CD4-positive, alpha-beta memory T cell (primary cell): ENCODE measurements at regions not wholly inside any gene's neighbourhood (a gene's known extent, or its start where the extent isn't known, plus 50 kb on each side); places are given as distances from the start of the nearest gene placed in this dataset.

Experiments used
- CTCF ChIA-PET: fragments of 350-600 bp; sonication (Branson Sonifier 250); formaldehyde crosslinking; loops from one replicate; lab custom pipeline; 2021; ENCODE audit warnings: inconsistent platforms; ENCODE audit not compliant: partially characterized antibody; lab: Charles Lee
- POLR2A ChIA-PET: fragments of 350-600 bp; sonication (Branson Sonifier 250); formaldehyde crosslinking; loops from one replicate; lab custom pipeline; 2021; ENCODE audit not compliant: partially characterized antibody; lab: Charles Lee
- DNase-seq, 5 donors: peaks; one replicate each; pipeline versions ENCODE4 v3.0.0 to v3.0.0-alpha.2; 2020 to 2022; ENCODE audit warnings: mixed read lengths in 1 of 5
- H3K27ac ChIP-seq: one replicate; pipeline ENCODE4 v1.7.0; 2013; ENCODE audit warnings: low read depth, low read length
- H3K27me3 ChIP-seq: 2 replicates; pipeline ENCODE4 v1.7.0; 2013; ENCODE audit warnings: mild to moderate bottlenecking, low read length, moderate library complexity; ENCODE audit not compliant: insufficient read depth
- H3K36me3 ChIP-seq: 2 replicates; pipeline ENCODE4 v1.7.0; 2013; ENCODE audit warnings: mild to moderate bottlenecking, low read length, moderate library complexity; ENCODE audit not compliant: insufficient read depth
- H3K4me1 ChIP-seq: 2 replicates; pipeline ENCODE4 v1.7.0; 2013; ENCODE audit warnings: mild to moderate bottlenecking, low read length, moderate library complexity; ENCODE audit not compliant: insufficient read depth
- H3K4me3 ChIP-seq, 2 donors: one replicate each; pipeline ENCODE4 v1.7.0; 2013; ENCODE audit warnings: low read length in 2 of 2, mild to moderate bottlenecking in 1 of 2
- H3K9me3 ChIP-seq, 2 donors: one replicate each; pipeline ENCODE4 v1.7.0; 2013; ENCODE audit warnings: low read length in 2 of 2, control low read depth in 1 of 2; ENCODE audit not compliant: control insufficient read depth in 1 of 2
- H3K27ac Mint-ChIP-seq, 7 donors: one replicate each; pipeline ENCODE4 v1.8.0; 2020 to 2021; ENCODE audit warnings: mixed read lengths in 7 of 7, mild to moderate bottlenecking in 6 of 7, inconsistent platforms in 3 of 7, moderate library complexity in 3 of 7
- H3K27me3 Mint-ChIP-seq, 2 donors: one replicate each; pipeline ENCODE4 v1.8.0; 2020 to 2021; ENCODE audit warnings: mixed read lengths in 2 of 2
- H3K36me3 Mint-ChIP-seq, 2 donors: one replicate each; pipeline ENCODE4 v1.8.0; 2020 to 2021; ENCODE audit warnings: mixed read lengths in 2 of 2, inconsistent platforms in 1 of 2, mild to moderate bottlenecking in 1 of 2
- H3K4me1 Mint-ChIP-seq, 4 donors: one replicate each; pipeline ENCODE4 v1.8.0; 2020 to 2021; ENCODE audit warnings: mixed read lengths in 4 of 4, mild to moderate bottlenecking in 1 of 4
- H3K4me3 Mint-ChIP-seq, 8 donors: one replicate each; pipeline ENCODE4 v1.8.0; 2020 to 2021; ENCODE audit warnings: mixed read lengths in 8 of 8, mild to moderate bottlenecking in 7 of 8, moderate library complexity in 6 of 8, inconsistent platforms in 3 of 8
- H3K9me3 Mint-ChIP-seq, 8 donors: one replicate each; pipeline ENCODE4 v1.8.0; 2020 to 2021; ENCODE audit warnings: mixed read lengths in 8 of 8, mild to moderate bottlenecking in 5 of 8, inconsistent platforms in 3 of 8, moderate library complexity in 1 of 8
- intact Hi-C: fragments of 100-400 bp; cut with micrococcal nuclease; formaldehyde crosslinking; loops from one replicate; pipeline ENCODE4 v1.15.1; 2023

GRCh38 chr16:54525104-54525503 lies 238.5 kb upstream of the IRX3 start:
- no peak for DNase-seq
- Histone ChIP-seq H3K27me3 (no peaks in the 10 kb centered on the region), H3K36me3 (no peaks in the 10 kb centered on the region), H3K4me1 (no peaks in the 10 kb centered on the region), H3K9me3 (no peaks in the 10 kb centered on the region), H3K4me3 (no peak overlapping the region), H3K27ac (no peak overlapping the region)
- H3K36me3 Mint-ChIP-seq: no peaks in the 10 kb centered on the region
- no peak overlapping the region for H3K27ac Mint-ChIP-seq
- ChIA-PET POLR2A (no interaction called here), CTCF (no interaction called here)
- peaks cover 0 to 16% (median 8%) of the 10 kb centered on the region in 8 donors for H3K9me3 Mint-ChIP-seq
- peaks cover 2% of the 10 kb centered on the region in 2 donors for H3K27me3 Mint-ChIP-seq
- intact Hi-C loops: no loop called here
- H3K4me1 Mint-ChIP-seq: no peaks in the 10 kb centered on the region
- no peak overlapping the region for H3K4me3 Mint-ChIP-seq

DNA sequence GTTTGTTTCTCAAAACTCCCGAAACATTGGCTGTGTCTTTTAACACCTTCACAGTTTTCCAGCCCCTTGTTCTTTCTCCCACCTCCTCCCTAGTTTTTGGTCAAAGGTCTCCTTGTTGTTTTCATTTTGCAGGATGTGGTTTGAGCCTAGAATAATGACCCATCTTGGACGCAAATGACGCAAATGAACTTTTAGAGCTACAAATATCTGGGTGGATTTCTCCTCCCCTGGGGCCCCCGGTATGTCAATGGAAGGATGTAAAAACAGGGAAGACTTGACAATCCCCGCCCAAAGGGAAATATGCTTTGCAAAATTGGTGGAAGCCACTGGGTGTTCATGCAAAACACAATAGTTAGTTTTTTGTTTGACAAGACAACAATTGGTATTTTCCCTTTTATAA lies 236.0 kb upstream of the IRX3 start:
- Histone ChIP-seq H3K4me3 (no peak overlapping the region), H3K27ac (no peak overlapping the region), H3K36me3 (no peaks in the 10 kb centered on the region), H3K4me1 (no peaks in the 10 kb centered on the region), H3K9me3 (no peaks in the 10 kb centered on the region), H3K27me3 (no peaks in the 10 kb centered on the region)
- CTCF ChIA-PET: interaction anchor here (0.7 kb wide), 1 partner anchor 12 kb away, joined by 3 read pairs; no protein-coding TSS in a partner anchor
- POLR2A ChIA-PET: no interaction called here
- intact Hi-C loops: no loop called here
- Mint-ChIP-seq H3K9me3 (peaks cover 0 to 21% (median 6%) of the 10 kb centered on the region in 8 donors), H3K27me3 (peaks cover 2% of the 10 kb centered on the region in 2 donors), H3K4me3 (no peak overlapping the region), H3K27ac (no peak overlapping the region), H3K4me1 (no peaks in the 10 kb centered on the region), H3K36me3 (no peaks in the 10 kb centered on the region)
- no peak for DNase-seq

DNA sequence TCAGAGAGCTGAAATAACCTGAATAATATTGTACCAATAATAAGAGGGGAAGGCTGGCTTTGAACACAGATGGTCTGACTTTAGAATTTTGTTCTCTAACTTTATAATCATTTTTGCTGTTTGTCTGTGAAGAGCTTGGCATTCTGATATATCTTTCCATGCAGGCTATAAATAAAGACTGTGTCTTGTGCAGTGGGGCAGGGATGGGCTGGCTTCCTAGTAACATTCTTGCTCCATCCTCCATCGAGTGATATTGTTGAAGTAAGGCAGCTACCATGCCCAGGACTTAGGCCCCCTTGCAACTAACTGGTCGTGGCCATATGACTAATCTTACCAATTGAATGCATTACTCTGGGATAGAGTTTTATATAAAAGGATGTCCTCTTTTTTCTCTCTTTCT lies 234.7 kb upstream of the IRX3 start:
- Histone ChIP-seq H3K9me3 (no peaks in the 10 kb centered on the region), H3K4me1 (no peaks in the 10 kb centered on the region), H3K27me3 (no peaks in the 10 kb centered on the region), H3K36me3 (no peaks in the 10 kb centered on the region), H3K27ac (no peak overlapping the region), H3K4me3 (no peak overlapping the region)
- Mint-ChIP-seq H3K36me3 (no peaks in the 10 kb centered on the region), H3K4me1 (no peaks in the 10 kb centered on the region), H3K27me3 (peaks cover 2% of the 10 kb centered on the region in 2 donors), H3K27ac (no peak overlapping the region), H3K9me3 (peaks cover 0 to 16% (median 4%) of the 10 kb centered on the region in 8 donors), H3K4me3 (no peak overlapping the region)
- intact Hi-C loops: no loop called here
- DNase-seq: no peak
- CTCF ChIA-PET: no interaction called here
- POLR2A ChIA-PET: no interaction called here

GRCh38 chr16:54519161-54519695 lies 232.6 kb upstream of the IRX3 start:
- Mint-ChIP-seq H3K36me3 (no peaks in the 10 kb centered on the region), H3K4me3 (no peak overlapping the region), H3K27ac (no peak overlapping the region), H3K4me1 (no peaks in the 10 kb centered on the region), H3K9me3 (peaks cover 0 to 8% (median 2%) of the 10 kb centered on the region in 8 donors), H3K27me3 (peaks cover 0 to 2% of the 10 kb centered on the region in 2 donors)
- Histone ChIP-seq H3K4me3 (no peak overlapping the region), H3K4me1 (no peaks in the 10 kb centered on the region), H3K36me3 (no peaks in the 10 kb centered on the region), H3K27me3 (no peaks in the 10 kb centered on the region), H3K27ac (no peak overlapping the region), H3K9me3 (no peaks in the 10 kb centered on the region)
- POLR2A ChIA-PET: no interaction called here
- CTCF ChIA-PET: no interaction called here
- DNase-seq: no peak
- intact Hi-C loops: no loop called here

DNA sequence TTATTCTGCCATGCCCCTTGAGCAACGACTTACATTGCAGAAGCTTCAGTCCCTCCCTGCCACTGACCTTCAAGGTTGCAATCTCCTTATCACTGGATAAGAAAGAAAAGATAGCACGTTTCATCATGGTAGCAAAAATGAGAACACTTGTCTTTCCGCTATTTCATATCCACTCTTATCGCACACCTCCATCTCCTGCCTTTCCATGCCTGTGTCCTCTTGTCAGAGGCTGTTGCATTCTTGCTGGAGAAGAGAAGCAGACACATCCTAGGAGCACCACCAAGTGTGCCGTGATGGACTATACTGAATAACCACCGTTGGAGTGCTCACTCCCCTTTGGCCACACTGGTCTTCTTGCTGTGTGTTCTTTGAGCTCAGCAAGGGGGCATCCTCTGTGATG lies 230.6 kb upstream of the IRX3 start:
- H3K27me3 ChIP-seq: no peaks in the 10 kb centered on the region
- CTCF ChIA-PET: no interaction called here
- no peak overlapping the region for H3K27ac ChIP-seq
- no peak overlapping the region for H3K4me3 ChIP-seq
- H3K4me1 ChIP-seq: no peaks in the 10 kb centered on the region
- peaks cover 0 to 1% of the 10 kb centered on the region in 2 donors for H3K27me3 Mint-ChIP-seq
- H3K27ac Mint-ChIP-seq: no peak overlapping the region
- H3K9me3 ChIP-seq: no peaks in the 10 kb centered on the region
- H3K4me3 Mint-ChIP-seq: no peak overlapping the region
- intact Hi-C loops: no loop called here
- H3K4me1 Mint-ChIP-seq: no peaks in the 10 kb centered on the region
- POLR2A ChIA-PET: interaction anchor here (0.6 kb wide), 1 partner anchor 32 kb away, joined by 3 read pairs; no protein-coding TSS in a partner anchor
- no peak for DNase-seq
- no peaks in the 10 kb centered on the region for H3K36me3 Mint-ChIP-seq
- H3K36me3 ChIP-seq: no peaks in the 10 kb centered on the region
- peaks cover 0 to 8% (median 2%) of the 10 kb centered on the region in 8 donors for H3K9me3 Mint-ChIP-seq

- Mint-ChIP-seq H3K27me3 (peaks cover 0 to 3% of the 10 kb centered on the region in 2 donors), H3K4me1 (no peaks in the 10 kb centered on the region), H3K4me3 (no peak overlapping the region), H3K9me3 (peaks cover 0 to 7% (median 2%) of the 10 kb centered on the region in 8 donors), H3K27ac (no peak overlapping the region), H3K36me3 (no peaks in the 10 kb centered on the region)
- no peak overlapping the region for H3K4me3 ChIP-seq
- ChIA-PET POLR2A (no interaction called here), CTCF (no interaction called here)
- H3K27ac ChIP-seq: no peak overlapping the region
- intact Hi-C loops: no loop called here
- no peak for DNase-seq
- no peaks in the 10 kb centered on the region for H3K36me3 ChIP-seq
- no peaks in the 10 kb centered on the region for H3K4me1 ChIP-seq
- no peaks in the 10 kb centered on the region for H3K9me3 ChIP-seq
- no peaks in the 10 kb centered on the region for H3K27me3 ChIP-seq
These were observed 225.9 kb upstream of the IRX3 start for GRCh38 chr16:54512467-54512995.

GRCh38 chr16:54511222-54511731 lies 224.7 kb upstream of the IRX3 start:
- Mint-ChIP-seq H3K9me3 (peaks cover 0 to 3% (median under 1%) of the 10 kb centered on the region in 8 donors), H3K27me3 (peaks cover 3% of the 10 kb centered on the region in 2 donors), H3K4me1 (no peaks in the 10 kb centered on the region), H3K4me3 (no peak overlapping the region), H3K36me3 (no peaks in the 10 kb centered on the region), H3K27ac (no peak overlapping the region)
- POLR2A ChIA-PET: no interaction called here
- no peaks in the 10 kb centered on the region for H3K27me3 ChIP-seq
- intact Hi-C loops: no loop called here
- no peaks in the 10 kb centered on the region for H3K9me3 ChIP-seq
- no peaks in the 10 kb centered on the region for H3K4me1 ChIP-seq
- CTCF ChIA-PET: no interaction called here
- no peak overlapping the region for H3K4me3 ChIP-seq
- H3K36me3 ChIP-seq: no peaks in the 10 kb centered on the region
- no peak overlapping the region for H3K27ac ChIP-seq
- DNase-seq: no peak
